Tibial artery (tissue), 4 donors: ENCODE measurements at regions not wholly inside any gene's neighbourhood (a gene's known extent, or its start where the extent isn't known, plus 50 kb on each side); places are given as distances from the start of the nearest gene placed in this dataset.
"Not testable (repeated sequence)": the region's sequence is repeated elsewhere in the genome, so short reads cannot be mapped to it uniquely, and the experiment has no call there.

Source experiments
- DNase-seq, 2 donors: peaks; one replicate each; pipeline ENCODE4 v3.0.0-alpha.2; 2019
- H3K27ac ChIP-seq, 2 donors: fragments of 200-600 bp; sonication (generic) in 1 of 2; 1 replicate in 1 of 2; 2 replicates in 1 of 2; pipeline ENCODE4 v1.5.1; 2018 to 2019; ENCODE audit warnings: mild to moderate bottlenecking in 1 of 2
- H3K27me3 ChIP-seq, 2 donors: fragments of 200-600 bp; sonication (generic) in 1 of 2; one replicate each; pipeline versions ENCODE4 v1.5.1 to v1.6.0; 2016 to 2019
- H3K36me3 ChIP-seq, 3 donors: fragments of 200-600 bp; sonication (generic) in 2 of 3; one replicate each; pipeline ENCODE4 v1.5.1; 2016 to 2019; ENCODE audit warnings: mild to moderate bottlenecking in 2 of 3
- H3K4me1 ChIP-seq, 4 donors: fragments of 200-600 bp; sonication (generic) in 2 of 4; 1 replicate in 3 of 4; 2 replicates in 1 of 4; pipeline ENCODE4 v1.5.1; 2016 to 2019
- H3K4me3 ChIP-seq, 2 donors: fragments of 200-600 bp; sonication (generic) in 1 of 2; 1 replicate in 1 of 2; 2 replicates in 1 of 2; pipeline ENCODE4 v1.5.1; 2018 to 2019; ENCODE audit warnings: mild to moderate bottlenecking in 2 of 2
- H3K9me3 ChIP-seq, 3 donors: fragments of 200-600 bp; sonication (generic) in 1 of 3; one replicate each; pipeline ENCODE4 v1.5.1; 2016 to 2019
- CTCF ChIP-seq, 2 experiments: fragments of 200-600 bp in 1 of 2; fragments of 450-650 bp in 1 of 2; IDR thresholded peaks; one replicate each; pipeline ENCODE4 v1.5.1; 2017 to 2019; ENCODE audit warnings: antibody characterized with exemption in 2 of 2, mild to moderate bottlenecking in 1 of 2, moderate library complexity in 1 of 2
- intact Hi-C: fragments of 100-400 bp; cut with DNase I; formaldehyde crosslinking; loops from one replicate; pipeline ENCODE4 v1.15.0; 2023; ENCODE audit warnings: low total_unique reads

DNA sequence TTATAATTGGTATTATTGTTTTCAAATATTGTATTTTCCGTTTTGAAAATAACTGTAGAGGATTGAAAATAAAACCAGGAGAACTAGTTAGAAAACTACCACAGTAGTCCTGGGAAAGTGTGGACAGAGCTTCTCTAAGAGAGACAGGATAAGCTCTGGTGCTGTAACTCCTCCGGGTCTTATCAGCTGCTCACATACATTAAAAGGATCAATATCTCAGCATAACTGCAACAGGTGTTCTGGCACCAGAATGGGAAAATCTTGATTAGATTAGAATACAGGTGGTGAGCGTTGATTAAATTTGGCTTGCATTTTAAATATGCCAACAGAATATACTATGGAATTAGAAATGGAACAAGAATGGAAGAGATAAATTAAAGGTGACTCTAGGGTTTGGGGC lies 1138.9 kb upstream of the ADGRB3 start:
- intact Hi-C loops, result no loop called here
- no peaks in the 10 kb centered on the region for H3K4me1 ChIP-seq
- TF ChIP-seq CTCF (IDR thresholded peaks at IDR 0.05), result no peak
- H3K36me3 ChIP-seq, result no peaks in the 10 kb centered on the region
- H3K27ac ChIP-seq, result no peak overlapping the region
- H3K27me3 ChIP-seq, result no peaks in the 10 kb centered on the region
- no peaks in the 10 kb centered on the region for H3K9me3 ChIP-seq
- H3K4me3 ChIP-seq, result no peak overlapping the region
- DNase-seq, result no peak

DNA sequence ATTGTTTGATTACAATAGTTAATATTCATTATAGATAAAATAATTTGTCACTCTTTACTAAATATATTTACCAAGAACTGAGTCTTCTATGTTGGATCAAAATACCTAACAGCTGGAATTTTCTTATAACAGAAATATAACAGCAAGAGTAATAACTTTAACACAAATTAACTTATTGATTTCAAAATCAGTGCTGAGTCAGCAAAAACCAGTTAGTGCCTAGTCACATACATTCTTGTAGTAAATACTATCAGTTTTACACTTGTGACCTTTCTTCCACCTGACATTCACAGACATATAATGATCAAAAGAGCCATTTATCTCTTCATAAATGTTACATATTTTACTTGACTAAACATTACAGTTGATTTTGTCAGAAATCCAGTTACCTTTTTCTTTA lies 1141.4 kb upstream of the ADGRB3 start:
- Histone ChIP-seq H3K36me3 (no peaks in the 10 kb centered on the region), H3K9me3 (no peaks in the 10 kb centered on the region), H3K4me3 (no peak overlapping the region), H3K4me1 (no peaks in the 10 kb centered on the region), H3K27ac (no peak overlapping the region), H3K27me3 (no peaks in the 10 kb centered on the region)
- intact Hi-C loops, result no loop called here
- TF ChIP-seq CTCF (IDR thresholded peaks at IDR 0.05), result no peak
- DNase-seq, result no peak

DNA sequence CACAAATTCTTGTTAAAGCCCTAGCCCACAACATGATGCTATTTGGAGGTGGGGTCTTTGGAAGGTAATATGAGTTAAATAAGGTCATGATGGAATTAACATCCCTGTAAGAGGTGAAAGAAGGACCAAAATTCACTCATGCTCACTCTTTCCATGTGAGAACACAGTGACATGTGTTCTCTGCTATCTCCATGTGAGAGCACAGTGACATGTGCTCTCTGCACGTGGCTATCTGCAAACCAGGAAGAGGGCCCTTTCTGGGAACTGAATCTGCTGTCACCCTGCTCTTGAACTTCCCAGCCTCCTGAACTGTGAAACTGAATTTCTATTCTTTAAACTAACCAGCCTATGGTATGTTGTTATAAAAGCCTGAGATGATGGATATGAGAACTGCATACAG lies 1159.4 kb upstream of the ADGRB3 start:
- H3K4me3 ChIP-seq, result no peak overlapping the region
- no peak overlapping the region for H3K27ac ChIP-seq
- intact Hi-C loops, result no loop called here
- no peaks in the 10 kb centered on the region for H3K9me3 ChIP-seq
- DNase-seq, result no peak
- H3K27me3 ChIP-seq, result no peaks in the 10 kb centered on the region
- H3K4me1 ChIP-seq, result no peaks in the 10 kb centered on the region
- no peak for TF ChIP-seq CTCF (IDR thresholded peaks at IDR 0.05)
- H3K36me3 ChIP-seq, result no peaks in the 10 kb centered on the region

- no peaks in the 10 kb centered on the region for H3K4me1 ChIP-seq
- DNase-seq, result no peak
- no peaks in the 10 kb centered on the region for H3K27me3 ChIP-seq
- no peak for TF ChIP-seq CTCF (IDR thresholded peaks at IDR 0.05)
- H3K27ac ChIP-seq, result no peak overlapping the region
- intact Hi-C loops, result no loop called here
- H3K9me3 ChIP-seq, result no peaks in the 10 kb centered on the region
- H3K4me3 ChIP-seq, result no peak overlapping the region
- no peaks in the 10 kb centered on the region for H3K36me3 ChIP-seq
Measured at GRCh38 chr6:67467341-67467740, 1167.7 kb upstream of the ADGRB3 start.

GRCh38 chr6:67462725-67463124 lies 1172.4 kb upstream of the ADGRB3 start:
- DNase-seq, H3K27me3 ChIP-seq: not testable (repeated sequence)

GRCh38 chr6:67459556-67459955 lies 1175.5 kb upstream of the ADGRB3 start:
- peaks cover 0 to 16% (median 13%) of the 10 kb centered on the region in 3 donors for H3K9me3 ChIP-seq
- H3K36me3 ChIP-seq, result no peaks in the 10 kb centered on the region
- H3K27me3 ChIP-seq, result no peaks in the 10 kb centered on the region
- H3K27ac ChIP-seq, result no peak overlapping the region
- no peak for TF ChIP-seq CTCF (IDR thresholded peaks at IDR 0.05)
- DNase-seq, result no peak
- no peak overlapping the region for H3K4me3 ChIP-seq
- intact Hi-C loops, result no loop called here
- H3K4me1 ChIP-seq, result no peaks in the 10 kb centered on the region

More at GRCh38 chr6:67462725-67463124, 1172.4 kb upstream of the ADGRB3 start:
- intact Hi-C loops, H3K36me3 ChIP-seq, H3K27ac ChIP-seq, H3K4me1 ChIP-seq, H3K4me3 ChIP-seq: not testable (repeated sequence)
- H3K9me3 ChIP-seq, result peaks cover 0 to 14% (median 13%) of the 10 kb centered on the region in 3 donors
